Rectal smooth muscle tissue (tissue), 1 donor: ENCODE measurements at regions not wholly inside any gene's neighbourhood (a gene's known extent, or its start where the extent isn't known, plus 50 kb on each side); places are given as distances from the start of the nearest gene placed in this dataset.
"Not testable (repeated sequence)": the region's sequence is repeated elsewhere in the genome, so short reads cannot be mapped to it uniquely, and the experiment has no call there.

Source experiments
- H3K27ac ChIP-seq: one replicate; pipeline ENCODE4 v1.7.0; 2013; ENCODE audit warnings: low read depth, low read length, inconsistent platforms
- H3K27me3 ChIP-seq: one replicate; pipeline ENCODE4 v1.7.0; 2013; ENCODE audit warnings: low read length; ENCODE audit not compliant: control insufficient read depth, insufficient read depth
- H3K36me3 ChIP-seq: one replicate; pipeline ENCODE4 v1.7.0; 2013; ENCODE audit warnings: low read length; ENCODE audit not compliant: control insufficient read depth, insufficient read depth
- H3K4me1 ChIP-seq: one replicate; pipeline ENCODE4 v1.7.0; 2013; ENCODE audit warnings: low read length; ENCODE audit not compliant: control insufficient read depth, insufficient read depth
- H3K4me3 ChIP-seq: one replicate; pipeline ENCODE4 v1.7.0; 2013; ENCODE audit warnings: low read length
- H3K9ac ChIP-seq: one replicate; pipeline ENCODE4 v1.7.0; 2013; ENCODE audit warnings: low read length

GRCh38 chr5:172542651-172543131 is 88.4 kb upstream of the SH3PXD2B start:
- H3K9ac ChIP-seq: no peak overlapping the region
- no peaks in the 10 kb centered on the region for H3K36me3 ChIP-seq
- H3K27ac ChIP-seq: no peak overlapping the region
- no peak overlapping the region for H3K4me3 ChIP-seq
- H3K4me1 ChIP-seq: peaks cover 16% of the 10 kb centered on the region
- H3K27me3 ChIP-seq: no peaks in the 10 kb centered on the region

- Histone ChIP-seq H3K4me1 (peaks cover 16% of the 10 kb centered on the region), H3K36me3 (no peaks in the 10 kb centered on the region), H3K4me3 (no peak overlapping the region), H3K9ac (no peak overlapping the region), H3K27ac (no peak overlapping the region), H3K27me3 (no peaks in the 10 kb centered on the region)
These were observed 87.4 kb upstream of the SH3PXD2B start for GRCh38 chr5:172541773-172542136.

DNA sequence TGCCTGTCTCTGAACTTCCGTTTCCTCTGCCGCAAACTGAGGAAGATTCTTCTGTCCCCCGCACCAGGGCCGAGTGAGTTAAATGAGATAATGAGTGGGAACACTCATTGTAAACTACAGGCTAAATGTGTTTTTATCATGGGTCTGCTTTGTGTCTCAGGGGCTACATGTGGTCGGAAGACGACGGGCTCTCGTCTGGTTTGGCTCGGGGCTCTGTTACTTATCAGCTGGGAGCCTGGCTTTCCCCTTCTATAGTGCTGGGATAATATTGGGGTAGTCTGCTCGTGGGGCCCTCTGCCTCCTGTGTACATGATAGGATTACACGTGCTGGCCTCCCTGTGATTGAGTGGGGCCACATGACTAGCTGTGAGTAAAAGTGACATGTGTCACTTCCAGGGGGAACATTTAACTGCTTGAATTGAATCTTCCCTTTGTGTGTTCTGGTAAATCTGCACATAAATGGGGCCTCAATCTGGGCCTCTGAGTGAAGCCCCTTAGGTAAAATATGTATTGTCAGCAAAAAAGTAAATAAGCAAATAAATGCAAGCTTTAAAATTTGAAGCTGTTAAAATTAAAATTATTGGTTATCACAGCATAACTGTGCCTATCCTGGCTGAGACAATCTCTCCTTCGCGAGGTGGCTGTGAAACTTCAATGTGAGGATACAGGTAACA is 86.9 kb upstream of the SH3PXD2B start:
- Histone ChIP-seq H3K4me1 (peaks cover 16% of the 10 kb centered on the region), H3K36me3 (no peaks in the 10 kb centered on the region), H3K27me3 (no peaks in the 10 kb centered on the region), H3K4me3 (no peak overlapping the region), H3K9ac (no peak overlapping the region), H3K27ac (no peak overlapping the region)

- H3K4me1 ChIP-seq: peaks cover 16% of the 10 kb centered on the region
- no peak overlapping the region for H3K27ac ChIP-seq
- H3K36me3 ChIP-seq: no peaks in the 10 kb centered on the region
- no peak overlapping the region for H3K4me3 ChIP-seq
- no peak overlapping the region for H3K9ac ChIP-seq
- no peaks in the 10 kb centered on the region for H3K27me3 ChIP-seq
These were observed 86.0 kb upstream of the SH3PXD2B start for GRCh38 chr5:172540099-172540870.

GRCh38 chr5:172535108-172535445 is 80.8 kb upstream of the SH3PXD2B start:
- Histone ChIP-seq H3K27me3 (no peaks in the 10 kb centered on the region), H3K4me1 (peaks cover 22% of the 10 kb centered on the region), H3K27ac (peak overlapping the region; percentile 73), H3K9ac (no peak overlapping the region), H3K36me3 (no peaks in the 10 kb centered on the region), H3K4me3 (no peak overlapping the region)

- Histone ChIP-seq H3K9ac (no peak overlapping the region), H3K4me3 (no peak overlapping the region), H3K27ac (peak overlapping the region; percentile 73), H3K36me3 (no peaks in the 10 kb centered on the region), H3K27me3 (no peaks in the 10 kb centered on the region), H3K4me1 (peaks cover 22% of the 10 kb centered on the region)
These were observed 80.1 kb upstream of the SH3PXD2B start for GRCh38 chr5:172534229-172535107.

- Histone ChIP-seq H3K36me3 (no peaks in the 10 kb centered on the region), H3K27ac (peak overlapping the region; percentile 73), H3K4me3 (no peak overlapping the region), H3K9ac (no peak overlapping the region), H3K4me1 (peaks cover 22% of the 10 kb centered on the region), H3K27me3 (no peaks in the 10 kb centered on the region)
These were observed 79.3 kb upstream of the SH3PXD2B start for GRCh38 chr5:172533399-172534228.

DNA sequence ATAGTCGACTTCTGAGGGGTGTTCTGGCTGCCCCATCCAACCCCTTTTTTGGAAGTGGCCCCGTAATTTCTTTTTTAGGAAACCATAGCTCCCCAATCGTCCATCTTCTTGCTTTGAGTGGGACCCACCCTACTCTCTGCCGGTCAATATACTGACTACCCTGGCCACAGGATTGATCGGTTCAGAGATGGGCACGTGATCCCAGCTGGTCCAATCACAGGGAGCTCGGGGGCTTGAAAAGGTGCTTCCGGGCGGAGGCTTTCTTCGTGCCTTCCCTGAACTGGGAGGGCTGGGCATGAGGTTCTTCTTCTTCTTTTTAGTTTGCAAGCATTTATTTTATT is 78.7 kb upstream of the SH3PXD2B start:
- peaks cover 22% of the 10 kb centered on the region for H3K4me1 ChIP-seq
- no peak overlapping the region for H3K4me3 ChIP-seq
- no peaks in the 10 kb centered on the region for H3K36me3 ChIP-seq
- no peaks in the 10 kb centered on the region for H3K27me3 ChIP-seq
- peak overlapping the region; percentile 73 for H3K27ac ChIP-seq
- H3K9ac ChIP-seq: no peak overlapping the region

- H3K36me3 ChIP-seq, H3K27me3 ChIP-seq, H3K4me3 ChIP-seq, H3K9ac ChIP-seq, H3K27ac ChIP-seq: not testable (repeated sequence)
- peaks cover 22% of the 10 kb centered on the region for H3K4me1 ChIP-seq
These were observed 78.1 kb upstream of the SH3PXD2B start for GRCh38 chr5:172532439-172532838.

GRCh38 chr5:172531704-172532026 is 77.3 kb upstream of the SH3PXD2B start:
- Histone ChIP-seq H3K36me3 (no peaks in the 10 kb centered on the region), H3K27ac (no peak overlapping the region), H3K4me3 (no peak overlapping the region), H3K9ac (no peak overlapping the region), H3K4me1 (peaks cover 22% of the 10 kb centered on the region), H3K27me3 (no peaks in the 10 kb centered on the region)

DNA sequence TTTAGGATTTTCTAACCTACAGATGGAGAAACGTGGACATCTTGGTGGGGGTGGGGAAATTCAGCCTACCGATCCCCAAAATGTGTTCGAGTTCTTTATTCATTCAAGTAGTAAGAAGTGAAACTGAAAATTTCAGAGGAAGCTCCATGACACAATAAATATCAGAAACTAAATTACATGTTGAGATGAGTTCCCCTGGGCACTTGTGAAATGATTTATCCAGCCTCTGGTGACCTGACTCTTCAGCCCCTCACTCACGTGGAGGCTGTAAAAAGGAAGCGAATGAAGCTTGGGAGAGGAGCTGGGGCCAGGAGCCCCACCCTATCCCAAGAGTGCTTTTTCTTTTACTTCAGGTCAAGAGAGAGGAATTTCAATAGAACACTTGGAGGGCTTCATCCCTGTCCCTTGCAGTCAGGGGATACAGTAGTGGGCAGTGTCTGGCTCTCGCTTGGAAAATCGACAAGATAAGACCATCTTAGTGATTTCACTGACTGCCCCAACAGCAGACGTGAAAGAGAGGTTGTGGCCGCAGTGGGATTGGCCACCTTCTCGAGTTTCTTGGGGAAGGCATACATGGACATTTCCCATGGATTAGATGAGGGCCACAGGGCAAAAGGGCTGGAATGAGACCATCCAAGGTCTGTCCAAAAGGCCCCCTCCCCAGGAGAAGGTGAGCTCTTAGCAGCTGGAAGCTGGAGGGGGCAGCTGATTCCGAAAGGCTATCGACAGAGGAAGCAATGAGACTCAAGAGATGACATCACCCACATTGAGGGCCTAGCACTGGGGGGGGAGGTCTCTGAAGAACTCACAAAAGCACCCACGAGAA is 76.8 kb upstream of the SH3PXD2B start:
- Histone ChIP-seq H3K4me1 (peaks cover 22% of the 10 kb centered on the region), H3K27ac (no peak overlapping the region), H3K27me3 (no peaks in the 10 kb centered on the region), H3K4me3 (no peak overlapping the region), H3K9ac (no peak overlapping the region), H3K36me3 (no peaks in the 10 kb centered on the region)
